GM21381 (cell line): ENCODE measurements at regions not wholly inside any gene's neighbourhood (a gene's known extent, or its start where the extent isn't known, plus 50 kb on each side); places are given as distances from the start of the nearest gene placed in this dataset.

Source experiments
- ATAC-seq: cut with Tn5 transposase; IDR thresholded peaks from one replicate; pipeline ENCODE4 v1.9.1; 2021; ENCODE audit warnings: mild to moderate bottlenecking, moderate library complexity; ENCODE audit not compliant: unreplicated experiment

- ATAC-seq: no peak
These were observed 459.7 kb downstream of the TBL1XR1 start for GRCh38 chr3:176737480-176738110.

GRCh38 chr3:176734146-176734545, 463.1 kb downstream of the TBL1XR1 start:
- ATAC-seq: no peak

- ATAC-seq: no peak
These were observed 472.9 kb downstream of the TBL1XR1 start for GRCh38 chr3:176724394-176724759.

- ATAC-seq: no peak
These were observed 473.4 kb downstream of the TBL1XR1 start for GRCh38 chr3:176723758-176724393.

- no peak for ATAC-seq
These were observed 483.2 kb downstream of the TBL1XR1 start for GRCh38 chr3:176714034-176714433.

GRCh38 chr3:176712191-176712590, 485.1 kb downstream of the TBL1XR1 start:
- no peak for ATAC-seq

- ATAC-seq: no peak
These were observed 498.0 kb downstream of the TBL1XR1 start for GRCh38 chr3:176699288-176699687.

- ATAC-seq: no peak
These were observed 499.9 kb downstream of the TBL1XR1 start for GRCh38 chr3:176697284-176697889.

- no peak for ATAC-seq
These were observed 500.5 kb downstream of the TBL1XR1 start for GRCh38 chr3:176696816-176697215.

GRCh38 chr3:176692966-176693785, 504.1 kb downstream of the TBL1XR1 start:
- no peak for ATAC-seq

GRCh38 chr3:176692199-176692965, 504.9 kb downstream of the TBL1XR1 start:
- no peak for ATAC-seq

GRCh38 chr3:176690083-176690869, 507.0 kb downstream of the TBL1XR1 start:
- ATAC-seq: no peak

- ATAC-seq: no peak
These were observed 509.5 kb downstream of the TBL1XR1 start for GRCh38 chr3:176687754-176688153.

- no peak for ATAC-seq
These were observed 513.9 kb downstream of the TBL1XR1 start for GRCh38 chr3:176683382-176683781.

GRCh38 chr3:176663837-176664831, 533.1 kb downstream of the TBL1XR1 start:
- no peak for ATAC-seq

GRCh38 chr3:176663387-176663786, 533.9 kb downstream of the TBL1XR1 start:
- ATAC-seq: no peak

GRCh38 chr3:176661432-176661964, 535.8 kb downstream of the TBL1XR1 start:
- ATAC-seq: no peak

- ATAC-seq: no peak
These were observed 541.7 kb downstream of the TBL1XR1 start for GRCh38 chr3:176655404-176656094.
